ENCODE measurements at regions not wholly inside any gene's neighbourhood (a gene's known extent, or its start where the extent isn't known, plus 50 kb on each side); places are given as distances from the start of the nearest gene placed in this dataset.

GRCh38 chr3:72017935-72018334 lies 233.0 kb upstream of the PROK2 start:
- Histone ChIP-seq H3K79me2 (no peaks in the 10 kb centered on the region), H3K9me3 (ENCODE audit: low read depth) (no peaks in the 10 kb centered on the region), H3K36me3 (replicated peaks; ENCODE audit: insufficient read depth, low read depth) (no peaks in the 10 kb centered on the region), H3K4me1 (ENCODE audit: insufficient read depth) (no peaks in the 10 kb centered on the region), H2AFZ (no peak overlapping the region), H3K9me2 (replicated peaks; ENCODE audit: insufficient read depth) (no peaks in the 10 kb centered on the region), H3K27me3 (no peaks in the 10 kb centered on the region), H3K27ac (no peak overlapping the region), H3K4me3 (no peak overlapping the region), H3K4me2 (no peak overlapping the region), H4K20me1 (ENCODE audit: insufficient read depth, poor library complexity, severe bottlenecking) (no peaks in the 10 kb centered on the region)
- DNase-seq (ENCODE audit: low spot score) = no peak
- WGBS (ENCODE audit: low lambda C conversion rate, missing lambda C conversion rate) = 56% methylated on average over 1 of the region's 1 CpG
- no peak for TF ChIP-seq EZH2phosphoT487 (IDR thresholded peaks at IDR 0.05; ENCODE audit: low read depth, severe bottlenecking, unreplicated experiment)
- no peak for TF ChIP-seq EZH2 (IDR thresholded peaks at IDR 0.05; ENCODE audit: borderline replicate concordance)
- TF ChIP-seq CTCF (IDR thresholded peaks at IDR 0.05; ENCODE audit: poor library complexity) = no peak

GRCh38 chr3:72017311-72017710 lies 232.4 kb upstream of the PROK2 start:
- H3K27me3 ChIP-seq = no peaks in the 10 kb centered on the region

GRCh38 chr3:72015463-72015862 lies 230.5 kb upstream of the PROK2 start:
- Histone ChIP-seq H2AFZ (no peak overlapping the region), H3K4me1 (ENCODE audit: insufficient read depth) (no peaks in the 10 kb centered on the region), H3K4me3 (no peak overlapping the region), H3K9me2 (replicated peaks; ENCODE audit: insufficient read depth) (no peaks in the 10 kb centered on the region), H3K9me3 (ENCODE audit: low read depth) (no peaks in the 10 kb centered on the region), H3K27ac (peak overlapping the region; percentile 69), H3K27me3 (no peaks in the 10 kb centered on the region), H3K36me3 (replicated peaks; ENCODE audit: insufficient read depth, low read depth) (no peaks in the 10 kb centered on the region), H3K79me2 (no peaks in the 10 kb centered on the region), H3K4me2 (no peak overlapping the region), H4K20me1 (ENCODE audit: insufficient read depth, poor library complexity, severe bottlenecking) (no peaks in the 10 kb centered on the region)
- TF ChIP-seq EZH2 (IDR thresholded peaks at IDR 0.05; ENCODE audit: borderline replicate concordance) (no peak), EZH2phosphoT487 (IDR thresholded peaks at IDR 0.05; ENCODE audit: low read depth, severe bottlenecking, unreplicated experiment) (no peak), CTCF (IDR thresholded peaks at IDR 0.05; ENCODE audit: poor library complexity) (no peak)
- 89% methylated on average over 6 of the region's 6 CpGs for WGBS (ENCODE audit: low lambda C conversion rate, missing lambda C conversion rate)
- peak; percentile 19 for DNase-seq (ENCODE audit: low spot score)

More at GRCh38 chr3:72017311-72017710, 232.4 kb upstream of the PROK2 start:
- Histone ChIP-seq H2AFZ (no peak overlapping the region), H3K27ac (no peak overlapping the region), H3K4me2 (no peak overlapping the region), H3K4me3 (no peak overlapping the region), H4K20me1 (ENCODE audit: insufficient read depth, poor library complexity, severe bottlenecking) (no peaks in the 10 kb centered on the region), H3K4me1 (ENCODE audit: insufficient read depth) (no peaks in the 10 kb centered on the region), H3K9me3 (ENCODE audit: low read depth) (no peaks in the 10 kb centered on the region), H3K36me3 (replicated peaks; ENCODE audit: insufficient read depth, low read depth) (no peaks in the 10 kb centered on the region), H3K9me2 (replicated peaks; ENCODE audit: insufficient read depth) (no peaks in the 10 kb centered on the region), H3K79me2 (no peaks in the 10 kb centered on the region)
- no peak for DNase-seq (ENCODE audit: low spot score)
- WGBS (ENCODE audit: low lambda C conversion rate, missing lambda C conversion rate) = 86% methylated on average over 1 of the region's 1 CpG
- no peak for TF ChIP-seq EZH2 (IDR thresholded peaks at IDR 0.05; ENCODE audit: borderline replicate concordance)
- TF ChIP-seq CTCF (IDR thresholded peaks at IDR 0.05; ENCODE audit: poor library complexity) = no peak
- no peak for TF ChIP-seq EZH2phosphoT487 (IDR thresholded peaks at IDR 0.05; ENCODE audit: low read depth, severe bottlenecking, unreplicated experiment)

GRCh38 chr3:72013084-72013483 lies 228.1 kb upstream of the PROK2 start:
- H3K27ac ChIP-seq = no peak overlapping the region
- no peaks in the 10 kb centered on the region for H3K9me3 ChIP-seq (ENCODE audit: low read depth)
- H3K4me3 ChIP-seq = no peak overlapping the region
- no peaks in the 10 kb centered on the region for H3K9me2 ChIP-seq (replicated peaks; ENCODE audit: insufficient read depth)
- H3K4me1 ChIP-seq (ENCODE audit: insufficient read depth) = no peaks in the 10 kb centered on the region
- no peaks in the 10 kb centered on the region for H3K36me3 ChIP-seq (replicated peaks; ENCODE audit: insufficient read depth, low read depth)
- H4K20me1 ChIP-seq (ENCODE audit: insufficient read depth, poor library complexity, severe bottlenecking) = no peaks in the 10 kb centered on the region
- no peaks in the 10 kb centered on the region for H3K79me2 ChIP-seq
- no peak overlapping the region for H3K4me2 ChIP-seq
- no peaks in the 10 kb centered on the region for H3K27me3 ChIP-seq
- no peak overlapping the region for H2AFZ ChIP-seq
- WGBS (ENCODE audit: low lambda C conversion rate, missing lambda C conversion rate) = 59% methylated on average over 5 of the region's 5 CpGs
- TF ChIP-seq EZH2 (IDR thresholded peaks at IDR 0.05; ENCODE audit: borderline replicate concordance) (no peak), CTCF (IDR thresholded peaks at IDR 0.05; ENCODE audit: poor library complexity) (no peak), EZH2phosphoT487 (IDR thresholded peaks at IDR 0.05; ENCODE audit: low read depth, severe bottlenecking, unreplicated experiment) (no peak)
- DNase-seq (ENCODE audit: low spot score) = no peak

Data from hepatocyte (in vitro differentiated cells).